ENCODE measurements at regions not wholly inside any gene's neighbourhood (a gene's known extent, or its start where the extent isn't known, plus 50 kb on each side); places are given as distances from the start of the nearest gene placed in this dataset.

DNA sequence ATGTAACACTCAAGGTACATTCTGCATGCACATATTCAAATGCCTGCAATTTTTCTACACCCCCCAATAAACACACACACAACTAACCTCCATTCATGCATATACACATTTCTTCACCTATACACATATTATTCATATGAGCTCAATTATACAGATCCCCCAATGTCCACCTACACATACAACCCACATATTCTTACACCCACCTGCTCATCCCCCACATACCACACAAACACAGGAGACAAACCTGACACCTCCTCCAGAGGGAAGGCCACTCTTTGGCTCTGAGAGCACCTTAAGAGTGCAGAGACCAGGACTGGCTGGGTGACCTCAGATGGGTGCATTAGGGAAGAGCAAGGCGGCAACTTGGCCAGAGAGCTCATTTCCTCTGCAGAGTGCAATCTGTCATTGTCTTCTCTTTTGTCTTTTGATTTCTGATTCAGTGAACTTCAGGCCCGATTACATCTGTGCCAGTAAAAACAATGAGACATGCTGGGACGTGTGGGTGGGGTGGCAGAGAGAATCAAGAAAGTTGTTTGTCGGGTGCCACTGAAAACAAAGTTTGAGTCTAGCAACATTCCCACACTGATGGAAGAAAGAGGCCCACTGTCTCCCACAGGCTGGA is 208.4 kb downstream of the NXPE2 start (continued):
- TF ChIP-seq KAT7 (CRISPR knock-in tag; IDR thresholded peaks at IDR 0.05; ENCODE audit: borderline replicate concordance) (no peak), ZNF263 (CRISPR knock-in tag; IDR thresholded peaks at IDR 0.05; ENCODE audit: low read depth) (no peak), ZNF416 (CRISPR knock-in tag; IDR thresholded peaks at IDR 0.05) (no peak), ERG (CRISPR knock-in tag; IDR thresholded peaks at IDR 0.05) (no peak)
- TF ChIP-seq, protein P1, sequence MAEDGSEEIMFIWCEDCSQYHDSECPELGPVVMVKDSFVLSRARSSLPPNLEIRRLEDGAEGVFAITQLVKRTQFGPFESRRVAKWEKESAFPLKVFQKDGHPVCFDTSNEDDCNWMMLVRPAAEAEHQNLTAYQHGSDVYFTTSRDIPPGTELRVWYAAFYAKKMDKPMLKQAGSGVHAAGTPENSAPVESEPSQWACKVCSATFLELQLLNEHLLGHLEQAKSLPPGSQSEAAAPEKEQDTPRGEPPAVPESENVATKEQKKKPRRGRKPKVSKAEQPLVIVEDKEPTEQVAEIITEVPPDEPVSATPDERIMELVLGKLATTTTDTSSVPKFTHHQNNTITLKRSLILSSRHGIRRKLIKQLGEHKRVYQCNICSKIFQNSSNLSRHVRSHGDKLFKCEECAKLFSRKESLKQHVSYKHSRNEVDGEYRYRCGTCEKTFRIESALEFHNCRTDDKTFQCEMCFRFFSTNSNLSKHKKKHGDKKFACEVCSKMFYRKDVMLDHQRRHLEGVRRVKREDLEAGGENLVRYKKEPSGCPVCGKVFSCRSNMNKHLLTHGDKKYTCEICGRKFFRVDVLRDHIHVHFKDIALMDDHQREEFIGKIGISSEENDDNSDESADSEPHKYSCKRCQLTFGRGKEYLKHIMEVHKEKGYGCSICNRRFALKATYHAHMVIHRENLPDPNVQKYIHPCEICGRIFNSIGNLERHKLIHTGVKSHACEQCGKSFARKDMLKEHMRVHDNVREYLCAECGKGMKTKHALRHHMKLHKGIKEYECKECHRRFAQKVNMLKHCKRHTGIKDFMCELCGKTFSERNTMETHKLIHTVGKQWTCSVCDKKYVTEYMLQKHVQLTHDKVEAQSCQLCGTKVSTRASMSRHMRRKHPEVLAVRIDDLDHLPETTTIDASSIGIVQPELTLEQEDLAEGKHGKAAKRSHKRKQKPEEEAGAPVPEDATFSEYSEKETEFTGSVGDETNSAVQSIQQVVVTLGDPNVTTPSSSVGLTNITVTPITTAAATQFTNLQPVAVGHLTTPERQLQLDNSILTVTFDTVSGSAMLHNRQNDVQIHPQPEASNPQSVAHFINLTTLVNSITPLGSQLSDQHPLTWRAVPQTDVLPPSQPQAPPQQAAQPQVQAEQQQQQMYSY (CRISPR knock-in tag; IDR thresholded peaks at IDR 0.05) = no peak

- Mint-ChIP-seq H3K4me3 (no peak overlapping the region), H3K27me3 (ENCODE audit: low read depth) (peaks cover 3% of the 10 kb centered on the region; the same call in 1 of the 2 replicates), H3K9me3 (peaks cover 12% of the 10 kb centered on the region), H3K27ac (no peak overlapping the region), H3K36me3 (no peaks in the 10 kb centered on the region), H3K4me1 (peaks cover 18% of the 10 kb centered on the region)
- ATAC-seq = peak; percentile 44
- DNase-seq (ENCODE audit: low spot score) = no peak
- TF ChIP-seq AFF4 (CRISPR knock-in tag; IDR thresholded peaks at IDR 0.05; ENCODE audit: borderline replicate concordance) (no peak), ZMAT4 (CRISPR knock-in tag; IDR thresholded peaks at IDR 0.05) (no peak), NFE2L1 (CRISPR knock-in tag; IDR thresholded peaks at IDR 0.05) (no peak), ZNF423 (CRISPR knock-in tag; IDR thresholded peaks at IDR 0.05) (no peak), TEAD1 (CRISPR knock-in tag; IDR thresholded peaks at IDR 0.05) (no peak), JAZF1 (CRISPR knock-in tag; IDR thresholded peaks at IDR 0.05) (no peak), FOXK1 (CRISPR knock-in tag; IDR thresholded peaks at IDR 0.05) (no peak), TEAD4 (CRISPR knock-in tag; IDR thresholded peaks at IDR 0.05) (no peak), IRF2 (CRISPR knock-in tag; IDR thresholded peaks at IDR 0.05; ENCODE audit: borderline replicate concordance, low read depth) (no peak)
- TF ChIP-seq, protein P2, sequence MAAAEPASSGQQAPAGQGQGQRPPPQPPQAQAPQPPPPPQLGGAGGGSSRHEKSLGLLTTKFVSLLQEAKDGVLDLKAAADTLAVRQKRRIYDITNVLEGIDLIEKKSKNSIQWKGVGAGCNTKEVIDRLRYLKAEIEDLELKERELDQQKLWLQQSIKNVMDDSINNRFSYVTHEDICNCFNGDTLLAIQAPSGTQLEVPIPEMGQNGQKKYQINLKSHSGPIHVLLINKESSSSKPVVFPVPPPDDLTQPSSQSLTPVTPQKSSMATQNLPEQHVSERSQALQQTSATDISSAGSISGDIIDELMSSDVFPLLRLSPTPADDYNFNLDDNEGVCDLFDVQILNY (CRISPR knock-in tag; IDR thresholded peaks at IDR 0.05) = no peak
- ChIA-PET CTCF (interaction anchor here (2.6 kb wide), 1 partner anchor 115 kb away, joined by 10 read pairs; no protein-coding TSS in a partner anchor), POLR2A (interaction anchor here (0.5 kb wide), 1 partner anchor 612 kb away, joined by 4 read pairs; no protein-coding TSS in a partner anchor)
Observed at GRCh38 chr11:114889594-114890011, 211.3 kb downstream of the NXPE2 start.

Measured in WTC11 (cell line).